Colonic mucosa (tissue), 4 donors: ENCODE measurements at regions not wholly inside any gene's neighbourhood (a gene's known extent, or its start where the extent isn't known, plus 50 kb on each side); places are given as distances from the start of the nearest gene placed in this dataset.

Source experiments
- DNase-seq: peaks from one replicate; pipeline ENCODE4 v3.0.0-alpha.2; 2020
- H3K27ac ChIP-seq: fragments of 200-600 bp; one replicate; pipeline ENCODE4 v1.8.0; 2021
- H3K27me3 ChIP-seq: fragments of 200-600 bp; one replicate; pipeline ENCODE4 v1.8.0; 2021
- H3K36me3 ChIP-seq: fragments of 200-600 bp; one replicate; pipeline ENCODE4 v1.8.0; 2021
- H3K4me1 ChIP-seq: fragments of 200-600 bp; one replicate; pipeline ENCODE4 v1.8.0; 2021; ENCODE audit warnings: mild to moderate bottlenecking
- H3K4me3 ChIP-seq: fragments of 200-600 bp; one replicate; pipeline ENCODE4 v1.8.0; 2021
- H3K9ac ChIP-seq, 2 donors: one replicate each; pipeline ENCODE4 v1.7.0; 2013; ENCODE audit warnings: control low read depth in 2 of 2, low read depth in 2 of 2, low read length in 2 of 2
- H3K9me3 ChIP-seq: fragments of 200-600 bp; one replicate; pipeline ENCODE4 v1.8.0; 2021
- CTCF ChIP-seq: fragments of 200-600 bp; IDR thresholded peaks from one replicate; pipeline ENCODE4 v1.8.0; 2022; ENCODE audit warnings: antibody characterized with exemption, mild to moderate bottlenecking
- intact Hi-C: fragments of 100-400 bp; cut with DNase I; formaldehyde crosslinking; loops from one replicate; pipeline ENCODE4 v1.14.1; 2022
- donor health status: healthy.
- donor health status: DM: no; HTN: no; CAD: no.
- donor health status: DM: no; HTN: no; CAD: no.

GRCh38 chr10:112080231-112080630 is 103.3 kb downstream of the GPAM start:
- no peaks in the 10 kb centered on the region for H3K27me3 ChIP-seq
- intact Hi-C loops, result no loop called here
- H3K9ac ChIP-seq, result no peak overlapping the region
- no peaks in the 10 kb centered on the region for H3K4me1 ChIP-seq
- no peak for DNase-seq
- no peak overlapping the region for H3K27ac ChIP-seq
- no peaks in the 10 kb centered on the region for H3K36me3 ChIP-seq
- no peak overlapping the region for H3K4me3 ChIP-seq
- no peak for TF ChIP-seq CTCF
- no peaks in the 10 kb centered on the region for H3K9me3 ChIP-seq

- no peak overlapping the region for H3K4me3 ChIP-seq
- H3K27ac ChIP-seq, result no peak overlapping the region
- no peaks in the 10 kb centered on the region for H3K4me1 ChIP-seq
- no peaks in the 10 kb centered on the region for H3K27me3 ChIP-seq
- peak; percentile 17 for DNase-seq
- no peaks in the 10 kb centered on the region for H3K36me3 ChIP-seq
- intact Hi-C loops, result no loop called here
- no peaks in the 10 kb centered on the region for H3K9me3 ChIP-seq
- no peak overlapping the region for H3K9ac ChIP-seq
- TF ChIP-seq CTCF, result no peak
Observed at GRCh38 chr10:112082120-112082519, 101.4 kb downstream of the GPAM start.

GRCh38 chr10:112083472-112083871 is 100.1 kb downstream of the GPAM start:
- no peak overlapping the region for H3K9ac ChIP-seq
- no peaks in the 10 kb centered on the region for H3K27me3 ChIP-seq
- H3K36me3 ChIP-seq, result no peaks in the 10 kb centered on the region
- no peaks in the 10 kb centered on the region for H3K4me1 ChIP-seq
- DNase-seq, result no peak
- TF ChIP-seq CTCF, result no peak
- intact Hi-C loops, result no loop called here
- H3K27ac ChIP-seq, result no peak overlapping the region
- H3K4me3 ChIP-seq, result no peak overlapping the region
- H3K9me3 ChIP-seq, result no peaks in the 10 kb centered on the region

- no peaks in the 10 kb centered on the region for H3K36me3 ChIP-seq
- intact Hi-C loops, result no loop called here
- no peak overlapping the region for H3K4me3 ChIP-seq
- no peaks in the 10 kb centered on the region for H3K9me3 ChIP-seq
- H3K9ac ChIP-seq, result no peak overlapping the region
- TF ChIP-seq CTCF, result no peak
- no peak for DNase-seq
- H3K4me1 ChIP-seq, result no peaks in the 10 kb centered on the region
- no peaks in the 10 kb centered on the region for H3K27me3 ChIP-seq
- no peak overlapping the region for H3K27ac ChIP-seq
Observed at GRCh38 chr10:112087953-112088456, 95.6 kb downstream of the GPAM start.

- intact Hi-C loops, result no loop called here
- H3K27ac ChIP-seq, result no peak overlapping the region
- no peak for TF ChIP-seq CTCF
- no peaks in the 10 kb centered on the region for H3K27me3 ChIP-seq
- no peak overlapping the region for H3K9ac ChIP-seq
- no peak for DNase-seq
- no peaks in the 10 kb centered on the region for H3K4me1 ChIP-seq
- no peaks in the 10 kb centered on the region for H3K9me3 ChIP-seq
- H3K36me3 ChIP-seq, result no peaks in the 10 kb centered on the region
- no peak overlapping the region for H3K4me3 ChIP-seq
Observed at GRCh38 chr10:112091703-112092102, 91.9 kb downstream of the GPAM start.

- intact Hi-C loops, result no loop called here
Observed at GRCh38 chr10:112092519-112092918, 91.0 kb downstream of the GPAM start.

More at GRCh38 chr10:112092519-112092918, 91.0 kb downstream of the GPAM start:
- H3K9me3 ChIP-seq, result no peaks in the 10 kb centered on the region
- DNase-seq, result no peak
- H3K27me3 ChIP-seq, result no peaks in the 10 kb centered on the region
- no peak overlapping the region for H3K27ac ChIP-seq
- no peak overlapping the region for H3K4me3 ChIP-seq
- no peaks in the 10 kb centered on the region for H3K36me3 ChIP-seq
- no peaks in the 10 kb centered on the region for H3K4me1 ChIP-seq
- H3K9ac ChIP-seq, result no peak overlapping the region
- TF ChIP-seq CTCF, result no peak
